Endothelial cell (in vitro differentiated cells): ENCODE measurements at regions not wholly inside any gene's neighbourhood (a gene's known extent, or its start where the extent isn't known, plus 50 kb on each side); places are given as distances from the start of the nearest gene placed in this dataset.

Experiments used
- DNase-seq: peaks from one replicate; pipeline ENCODE4 v3.0.0; 2021; ENCODE audit warnings: low spot score
- H3K27ac Mint-ChIP-seq: one replicate; pipeline ENCODE4 v1.8.0; 2021; ENCODE audit warnings: mixed read lengths, inconsistent platforms; ENCODE audit not compliant: unreplicated experiment
- H3K27me3 Mint-ChIP-seq: one replicate; pipeline ENCODE4 v1.8.0; 2021; ENCODE audit warnings: mild to moderate bottlenecking, moderate library complexity, mixed read lengths, inconsistent platforms; ENCODE audit not compliant: unreplicated experiment
- H3K36me3 Mint-ChIP-seq: one replicate; pipeline ENCODE4 v1.8.0; 2021; ENCODE audit warnings: mild to moderate bottlenecking, low read depth, mixed read lengths, inconsistent platforms; ENCODE audit not compliant: unreplicated experiment
- H3K4me1 Mint-ChIP-seq: one replicate; pipeline ENCODE4 v1.8.0; 2021; ENCODE audit warnings: mild to moderate bottlenecking, mixed read lengths, inconsistent platforms; ENCODE audit not compliant: unreplicated experiment
- H3K4me3 Mint-ChIP-seq: one replicate; pipeline ENCODE4 v1.8.0; 2021; ENCODE audit warnings: mild to moderate bottlenecking, mixed read lengths, inconsistent platforms; ENCODE audit not compliant: unreplicated experiment
- H3K9me3 Mint-ChIP-seq: one replicate; pipeline ENCODE4 v1.8.0; 2021; ENCODE audit warnings: mixed read lengths, inconsistent platforms; ENCODE audit not compliant: unreplicated experiment
- CTCF ChIP-seq: fragments of 200-600 bp; sonication (generic); IDR thresholded peaks from one replicate; pipeline ENCODE4 v1.5.0; 2021; ENCODE audit warnings: antibody characterized with exemption; ENCODE audit not compliant: unreplicated experiment

- Mint-ChIP-seq H3K4me3 (no peak overlapping the region), H3K27ac (no peak overlapping the region), H3K27me3 (peaks cover 4% of the 10 kb centered on the region), H3K36me3 (no peaks in the 10 kb centered on the region), H3K4me1 (no peaks in the 10 kb centered on the region), H3K9me3 (no peaks in the 10 kb centered on the region)
- DNase-seq: no peak
- no peak for TF ChIP-seq CTCF
Measured at GRCh38 chr20:11277858-11278257, 604.1 kb upstream of the JAG1 start.

GRCh38 chr20:11278461-11278860 lies 604.7 kb upstream of the JAG1 start:
- no peak overlapping the region for H3K4me3 Mint-ChIP-seq
- H3K27me3 Mint-ChIP-seq: peaks cover 4% of the 10 kb centered on the region
- no peaks in the 10 kb centered on the region for H3K9me3 Mint-ChIP-seq
- H3K36me3 Mint-ChIP-seq: no peaks in the 10 kb centered on the region
- no peak for TF ChIP-seq CTCF
- no peak for DNase-seq
- H3K4me1 Mint-ChIP-seq: no peaks in the 10 kb centered on the region
- H3K27ac Mint-ChIP-seq: no peak overlapping the region

GRCh38 chr20:11281240-11281639 lies 607.4 kb upstream of the JAG1 start:
- H3K9me3 Mint-ChIP-seq: no peaks in the 10 kb centered on the region
- H3K4me1 Mint-ChIP-seq: no peaks in the 10 kb centered on the region
- H3K4me3 Mint-ChIP-seq: no peak overlapping the region
- no peak overlapping the region for H3K27ac Mint-ChIP-seq
- no peaks in the 10 kb centered on the region for H3K36me3 Mint-ChIP-seq
- DNase-seq: no peak
- TF ChIP-seq CTCF: no peak
- peaks cover 2% of the 10 kb centered on the region for H3K27me3 Mint-ChIP-seq

DNA sequence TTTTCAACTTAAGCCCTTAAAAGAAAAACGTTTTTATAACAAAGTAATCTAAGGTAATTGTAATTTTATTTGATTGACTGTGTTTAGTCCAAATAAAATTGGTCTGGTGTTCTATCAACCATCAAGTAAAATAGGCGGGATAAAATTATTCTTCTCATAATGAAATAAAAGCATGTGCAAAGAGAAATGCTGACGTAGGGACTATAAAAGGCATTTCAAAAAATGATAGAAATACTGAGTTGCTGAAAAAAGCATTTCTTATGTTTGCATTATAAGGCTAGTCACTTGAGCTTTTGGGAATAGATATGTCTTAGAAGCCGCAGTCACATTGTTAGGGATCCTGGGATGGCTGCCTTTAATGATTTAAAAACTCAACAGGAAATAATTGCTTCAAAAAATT lies 608.0 kb upstream of the JAG1 start:
- TF ChIP-seq CTCF: no peak
- Mint-ChIP-seq H3K4me3 (no peak overlapping the region), H3K27me3 (peaks cover 2% of the 10 kb centered on the region), H3K9me3 (no peaks in the 10 kb centered on the region), H3K36me3 (no peaks in the 10 kb centered on the region), H3K4me1 (no peaks in the 10 kb centered on the region), H3K27ac (no peak overlapping the region)
- DNase-seq: no peak

DNA sequence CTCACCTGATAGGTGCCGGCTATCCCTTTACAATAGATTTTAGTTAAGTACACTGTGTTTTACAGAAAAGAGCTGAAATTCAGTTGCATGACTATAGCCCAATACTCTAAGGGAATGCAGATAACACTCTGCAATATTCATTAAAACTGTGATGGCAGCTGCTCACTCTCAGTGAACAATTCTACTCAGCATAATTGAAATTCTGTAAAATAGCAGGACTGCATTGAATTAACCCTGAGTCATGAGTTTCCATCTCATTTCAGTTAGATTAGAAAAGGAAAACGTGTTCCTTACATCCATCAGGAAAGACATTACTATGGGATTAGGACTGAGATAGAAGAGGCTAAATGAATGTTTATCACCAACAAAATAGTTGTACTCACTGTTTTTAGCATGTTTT lies 613.3 kb upstream of the JAG1 start:
- DNase-seq: no peak
- TF ChIP-seq CTCF: no peak
- Mint-ChIP-seq H3K9me3 (no peaks in the 10 kb centered on the region), H3K27ac (no peak overlapping the region), H3K27me3 (peaks cover 1% of the 10 kb centered on the region), H3K4me1 (no peaks in the 10 kb centered on the region), H3K4me3 (no peak overlapping the region), H3K36me3 (no peaks in the 10 kb centered on the region)
